K562 (cell line): ENCODE measurements at regions not wholly inside any gene's neighbourhood (a gene's known extent, or its start where the extent isn't known, plus 50 kb on each side); places are given as distances from the start of the nearest gene placed in this dataset.

Source experiments
- ATAC-seq: fragments of 200-7000 bp; cut with Tn5 transposase; 3 replicates; pipeline ENCODE4 v1.9.1; 2020; ENCODE audit warnings: moderate library complexity
- BruUV-seq: library from RNA; stranded (reverse); fragments of 400-500 nt; replicated peaks from 2 replicates; lab custom pipeline; 2021; lab: Mats Ljungman, UMichigan
- CTCF ChIA-PET: fragments of 300-600 bp; formaldehyde crosslinking; extraction: SDS; loops from one replicate; lab custom pipeline; 2021; ENCODE audit warnings: low intra/inter-chr PET ratio; lab: Yijun Ruan, JAX
- POLR2A ChIA-PET: fragments of 300-600, 350-650 bp; sonication (Branson Sonifier 250); formaldehyde crosslinking; extraction: SDS; loops from one replicate; lab custom pipeline; 2021; ENCODE audit warnings: antibody characterized with exemption, inconsistent platforms; lab: Yijun Ruan, JAX
- DNase-seq, 4 experiments: peaks; one replicate each; pipeline versions ENCODE4 v3.0.0 to v3.0.0-alpha.2; 2011 to 2018; ENCODE audit warnings: low spot score in 3 of 4, mixed read lengths in 3 of 4; ENCODE audit errors: extremely low read depth in 1 of 4
- FAIRE-seq: peaks from 2 replicates; lab custom pipeline; 2011; peaks lifted over from hg19 to GRCh38; lab: Jason Lieb, UNC
- H2AFZ ChIP-seq: 2 replicates; pipeline ENCODE4 v1.6.0; 2011; ENCODE audit warnings: low read depth, low read length, control low read depth, inconsistent platforms
- H3K27ac ChIP-seq: fragments of 200-600 bp; 3 replicates; pipeline ENCODE4 v1.8.0; 2011; ENCODE audit warnings: low read depth, mild to moderate bottlenecking, control low read depth, inconsistent platforms, low read length, moderate library complexity, mixed read lengths; ENCODE audit errors: extremely low read depth
- H3K27me3 ChIP-seq, 2 experiments: fragments of 300-600 bp in 1 of 2; 2 replicates in 1 of 2; 3 replicates in 1 of 2; pipeline versions ENCODE4 v1.6.0 to v1.8.0; 2011; ENCODE audit warnings: inconsistent platforms in 2 of 2, low read length in 2 of 2, mild to moderate bottlenecking in 1 of 2, mixed read lengths in 1 of 2, moderate library complexity in 1 of 2; ENCODE audit not compliant: control insufficient read depth in 2 of 2, insufficient read depth in 2 of 2
- H3K36me3 ChIP-seq: fragments of 300-600 bp; 3 replicates; pipeline ENCODE4 v1.8.0; 2011; ENCODE audit warnings: mild to moderate bottlenecking, low read length, inconsistent platforms; ENCODE audit not compliant: control insufficient read depth, insufficient read depth
- H3K4me1 ChIP-seq, 2 experiments: fragments of 200-600 bp in 1 of 2; replicated peaks in 1 of 2; 2 replicates in 1 of 2; 3 replicates in 1 of 2; pipeline versions ENCODE4 v1.5.1 to v1.8.0; 2011; ENCODE audit warnings: inconsistent platforms in 2 of 2, low read length in 2 of 2, mild to moderate bottlenecking in 1 of 2, mixed read lengths in 1 of 2, moderate library complexity in 1 of 2; ENCODE audit not compliant: control insufficient read depth in 2 of 2, insufficient read depth in 2 of 2
- H3K4me2 ChIP-seq: 2 replicates; pipeline ENCODE4 v1.6.1; 2011; ENCODE audit warnings: low read length, control low read depth, inconsistent platforms, mixed read lengths; ENCODE audit not compliant: insufficient read depth
- H3K4me3 ChIP-seq: fragments of 200-600 bp; sonication (generic), shearing (Covaris generic); 2 replicates; pipeline ENCODE4 v1.5.1; 2016; ENCODE audit warnings: control low read depth, inconsistent platforms
- H3K79me2 ChIP-seq: fragments of 200-600 bp; 3 replicates; pipeline ENCODE4 v1.8.0; 2011; ENCODE audit warnings: low read length, inconsistent platforms; ENCODE audit not compliant: control insufficient read depth, insufficient read depth
- H3K9ac ChIP-seq, 2 experiments: 2 replicates each; pipeline versions ENCODE4 v1.6.0 to v1.6.1; 2011; ENCODE audit warnings: low read depth in 2 of 2, low read length in 2 of 2, control low read depth in 1 of 2, inconsistent platforms in 1 of 2, mild to moderate bottlenecking in 1 of 2, mixed read lengths in 1 of 2; ENCODE audit not compliant: insufficient read depth in 1 of 2
- H3K9me1 ChIP-seq: one replicate; pipeline ENCODE4 v1.6.0; 2011; ENCODE audit warnings: inconsistent platforms, mild to moderate bottlenecking, low read length, moderate library complexity; ENCODE audit not compliant: control insufficient read depth, insufficient read depth
- H3K9me3 ChIP-seq: replicated peaks from 2 replicates; pipeline ENCODE4 v1.5.1; 2011; ENCODE audit warnings: low read depth, low read length, inconsistent platforms; ENCODE audit not compliant: control insufficient read depth, insufficient read depth
- H4K20me1 ChIP-seq: replicated peaks from 2 replicates; pipeline ENCODE4 v1.6.1; 2011; ENCODE audit warnings: low read length, inconsistent platforms, mixed read lengths; ENCODE audit not compliant: control insufficient read depth, insufficient read depth
- CHD4 ChIP-seq: fragments of 200-600 bp; sonication (generic); IDR thresholded peaks from 3 replicates; pipeline ENCODE4 v1.6.1; 2012; ENCODE audit warnings: low read depth, mild to moderate bottlenecking, mixed read lengths, low read length, inconsistent platforms; ENCODE audit not compliant: insufficient read depth, insufficient replicate concordance, poor library complexity, severe bottlenecking
- GABPB1 ChIP-seq: sonication (generic); formaldehyde crosslinking; IDR thresholded peaks from 2 replicates; pipeline ENCODE4 v1.8.0; 2022; ENCODE audit warnings: mild to moderate bottlenecking, missing genetic modification reagents
- HNRNPK ChIP-seq: fragments of 200-400 bp; formaldehyde crosslinking; IDR thresholded peaks from one replicate; pipeline ENCODE4 v1.6.1; 2018; ENCODE audit warnings: mild to moderate bottlenecking, low read depth, low read length; ENCODE audit not compliant: poor library complexity, severe bottlenecking
- MAFF ChIP-seq: IDR thresholded peaks from 2 replicates; pipeline ENCODE4 v1.6.1; 2012; ENCODE audit warnings: low read length, improper control_type of control experiment
- MTA1 ChIP-seq: fragments of 450-650 bp; IDR thresholded peaks from 2 replicates; pipeline ENCODE4 v1.6.1; 2017; ENCODE audit warnings: borderline replicate concordance
- MTA2 ChIP-seq: fragments of 450-650 bp; IDR thresholded peaks from 2 replicates; pipeline ENCODE4 v1.6.1; 2016; ENCODE audit warnings: low read depth
- MXD1 ChIP-seq: fragments of 250-450 bp; sonication (Bioruptor Pico); IDR thresholded peaks from 2 replicates; pipeline ENCODE4 v1.8.0; 2021; ENCODE audit warnings: borderline replicate concordance, mild to moderate bottlenecking, moderate library complexity; ENCODE audit not compliant: poor library complexity, severe bottlenecking
- NEUROD1 ChIP-seq: fragments of 150-350 bp; IDR thresholded peaks from 2 replicates; pipeline ENCODE4 v1.6.1; 2014; ENCODE audit warnings: borderline replicate concordance, low read length, low read depth; ENCODE audit not compliant: partially characterized antibody
- NONO ChIP-seq, 2 experiments: fragments of 200-400 bp in 1 of 2; fragments of 450-650 bp in 1 of 2; formaldehyde crosslinking in 1 of 2; IDR thresholded peaks; 2 replicates each; pipeline ENCODE4 v1.6.1; 2017; ENCODE audit warnings: low read depth in 2 of 2, mild to moderate bottlenecking in 2 of 2, moderate library complexity in 2 of 2, low read length in 1 of 2
- TGIF2 ChIP-seq: sonication (generic); formaldehyde crosslinking; IDR thresholded peaks from 2 replicates; pipeline ENCODE4 v1.8.1; 2022; ENCODE audit warnings: mild to moderate bottlenecking, missing genetic modification reagents, moderate library complexity
- WGBS: fragments of 100-300 bp; shearing (Covaris generic); methylation state at CpG from one replicate; pipeline ENCODE4 v1.1.6; 2016; ENCODE audit warnings: low coverage, mixed read lengths; ENCODE audit not compliant: insufficient coverage; ENCODE audit errors: missing lambda C conversion rate; 5-methylcytosine and 5-hydroxymethylcytosine counted together
- in situ Hi-C: fragments of 300-500 bp; cut with MboI; formaldehyde crosslinking; loops from 4 replicates; pipeline ENCODE4 v1.15.0; 2018; ENCODE audit warnings: inconsistent platforms, mixed read lengths
- intact Hi-C: fragments of 100-400 bp; cut with micrococcal nuclease; formaldehyde crosslinking; loops from 2 replicates; pipeline ENCODE4 v1.14.2; 2022
- TF ChIP-seq, protein P1 (sequence below), 2 experiments: fragments of 200-800 bp in 1 of 2; sonication (Bioruptor generic) in 1 of 2; sonication (generic) in 1 of 2; formaldehyde crosslinking in 1 of 2; IDR thresholded peaks in 1 of 2; conservative IDR thresholded peaks in 1 of 2; 2 replicates each; pipeline versions ENCODE4 v1.5.0 to v1.6.1; 2016 to 2020; ENCODE audit warnings: missing compliant biosample characterization in 1 of 2, missing genetic modification characterization in 1 of 2, missing genetic modification reagents in 1 of 2
- TF ChIP-seq, protein P2 (sequence below): sonication (generic); formaldehyde crosslinking; IDR thresholded peaks from 2 replicates; pipeline ENCODE4 v1.8.0; 2022; ENCODE audit warnings: mild to moderate bottlenecking, low read depth, missing genetic modification reagents
- TF ChIP-seq, protein P3 (sequence below): fragments of 450-650 bp; formaldehyde crosslinking; IDR thresholded peaks from 2 replicates; pipeline ENCODE4 v1.4.0; 2022; ENCODE audit warnings: missing genetic modification characterization
- TF ChIP-seq, protein P4 (sequence below): fragments of 250-450 bp; sonication (Bioruptor Pico); IDR thresholded peaks from 2 replicates; pipeline ENCODE4 v1.4.0; 2020; ENCODE audit warnings: mild to moderate bottlenecking, moderate library complexity

- no peak overlapping the region for H3K4me3 ChIP-seq
- no peak overlapping the region for H3K27ac ChIP-seq
- ATAC-seq: no peak
- in situ Hi-C loops: no loop called here
- 0% methylated on average over 2 of the region's 2 CpGs for WGBS
- H3K4me1 ChIP-seq: no peaks in the 10 kb centered on the region
- intact Hi-C loops: no loop called here
- no peaks in the 10 kb centered on the region for H4K20me1 ChIP-seq
- no peaks in the 10 kb centered on the region for H3K79me2 ChIP-seq
- no peak overlapping the region for H3K9ac ChIP-seq
- H2AFZ ChIP-seq: no peak overlapping the region
- H3K4me2 ChIP-seq: no peak overlapping the region
- H3K36me3 ChIP-seq: no peaks in the 10 kb centered on the region
- H3K9me3 ChIP-seq: no peaks in the 10 kb centered on the region
- ChIA-PET POLR2A (no interaction called here), CTCF (no interaction called here)
- DNase-seq: no peak
- no peaks in the 10 kb centered on the region for H3K9me1 ChIP-seq
- no peak for FAIRE-seq
- no peaks in the 10 kb centered on the region for H3K27me3 ChIP-seq
- BruUV-seq: no TSS peak
- TF ChIP-seq HNRNPK: no peak
- TF ChIP-seq, protein P1, sequence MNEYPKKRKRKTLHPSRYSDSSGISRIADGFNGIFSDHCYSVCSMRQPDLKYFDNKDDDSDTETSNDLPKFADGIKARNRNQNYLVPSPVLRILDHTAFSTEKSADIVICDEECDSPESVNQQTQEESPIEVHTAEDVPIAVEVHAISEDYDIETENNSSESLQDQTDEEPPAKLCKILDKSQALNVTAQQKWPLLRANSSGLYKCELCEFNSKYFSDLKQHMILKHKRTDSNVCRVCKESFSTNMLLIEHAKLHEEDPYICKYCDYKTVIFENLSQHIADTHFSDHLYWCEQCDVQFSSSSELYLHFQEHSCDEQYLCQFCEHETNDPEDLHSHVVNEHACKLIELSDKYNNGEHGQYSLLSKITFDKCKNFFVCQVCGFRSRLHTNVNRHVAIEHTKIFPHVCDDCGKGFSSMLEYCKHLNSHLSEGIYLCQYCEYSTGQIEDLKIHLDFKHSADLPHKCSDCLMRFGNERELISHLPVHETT (CRISPR knock-in tag; conservative IDR thresholded peaks at IDR 0.05 in 1 of 2, IDR thresholded peaks at IDR 0.05 in 1 of 2): no peak
- no peak for TF ChIP-seq NEUROD1
- no peak for TF ChIP-seq NONO (IDR thresholded peaks at IDR 0.05; ENCODE audit: low read depth in 2 of 2, low read length in 1 of 2)
- TF ChIP-seq, protein P2, sequence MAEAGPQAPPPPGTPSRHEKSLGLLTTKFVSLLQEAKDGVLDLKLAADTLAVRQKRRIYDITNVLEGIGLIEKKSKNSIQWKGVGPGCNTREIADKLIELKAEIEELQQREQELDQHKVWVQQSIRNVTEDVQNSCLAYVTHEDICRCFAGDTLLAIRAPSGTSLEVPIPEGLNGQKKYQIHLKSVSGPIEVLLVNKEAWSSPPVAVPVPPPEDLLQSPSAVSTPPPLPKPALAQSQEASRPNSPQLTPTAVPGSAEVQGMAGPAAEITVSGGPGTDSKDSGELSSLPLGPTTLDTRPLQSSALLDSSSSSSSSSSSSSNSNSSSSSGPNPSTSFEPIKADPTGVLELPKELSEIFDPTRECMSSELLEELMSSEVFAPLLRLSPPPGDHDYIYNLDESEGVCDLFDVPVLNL: no peak
- TF ChIP-seq MAFF: no peak
- TF ChIP-seq, protein P3, sequence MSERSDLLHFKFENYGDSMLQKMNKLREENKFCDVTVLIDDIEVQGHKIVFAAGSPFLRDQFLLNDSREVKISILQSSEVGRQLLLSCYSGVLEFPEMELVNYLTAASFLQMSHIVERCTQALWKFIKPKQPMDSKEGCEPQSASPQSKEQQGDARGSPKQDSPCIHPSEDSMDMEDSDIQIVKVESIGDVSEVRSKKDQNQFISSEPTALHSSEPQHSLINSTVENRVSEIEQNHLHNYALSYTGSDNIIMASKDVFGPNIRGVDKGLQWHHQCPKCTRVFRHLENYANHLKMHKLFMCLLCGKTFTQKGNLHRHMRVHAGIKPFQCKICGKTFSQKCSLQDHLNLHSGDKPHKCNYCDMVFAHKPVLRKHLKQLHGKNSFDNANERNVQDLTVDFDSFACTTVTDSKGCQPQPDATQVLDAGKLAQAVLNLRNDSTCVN (CRISPR knock-in tag): no peak
- no peak for TF ChIP-seq GABPB1
- no peak for TF ChIP-seq TGIF2 (CRISPR knock-in tag)
- no peak for TF ChIP-seq MXD1
- TF ChIP-seq, protein P4, sequence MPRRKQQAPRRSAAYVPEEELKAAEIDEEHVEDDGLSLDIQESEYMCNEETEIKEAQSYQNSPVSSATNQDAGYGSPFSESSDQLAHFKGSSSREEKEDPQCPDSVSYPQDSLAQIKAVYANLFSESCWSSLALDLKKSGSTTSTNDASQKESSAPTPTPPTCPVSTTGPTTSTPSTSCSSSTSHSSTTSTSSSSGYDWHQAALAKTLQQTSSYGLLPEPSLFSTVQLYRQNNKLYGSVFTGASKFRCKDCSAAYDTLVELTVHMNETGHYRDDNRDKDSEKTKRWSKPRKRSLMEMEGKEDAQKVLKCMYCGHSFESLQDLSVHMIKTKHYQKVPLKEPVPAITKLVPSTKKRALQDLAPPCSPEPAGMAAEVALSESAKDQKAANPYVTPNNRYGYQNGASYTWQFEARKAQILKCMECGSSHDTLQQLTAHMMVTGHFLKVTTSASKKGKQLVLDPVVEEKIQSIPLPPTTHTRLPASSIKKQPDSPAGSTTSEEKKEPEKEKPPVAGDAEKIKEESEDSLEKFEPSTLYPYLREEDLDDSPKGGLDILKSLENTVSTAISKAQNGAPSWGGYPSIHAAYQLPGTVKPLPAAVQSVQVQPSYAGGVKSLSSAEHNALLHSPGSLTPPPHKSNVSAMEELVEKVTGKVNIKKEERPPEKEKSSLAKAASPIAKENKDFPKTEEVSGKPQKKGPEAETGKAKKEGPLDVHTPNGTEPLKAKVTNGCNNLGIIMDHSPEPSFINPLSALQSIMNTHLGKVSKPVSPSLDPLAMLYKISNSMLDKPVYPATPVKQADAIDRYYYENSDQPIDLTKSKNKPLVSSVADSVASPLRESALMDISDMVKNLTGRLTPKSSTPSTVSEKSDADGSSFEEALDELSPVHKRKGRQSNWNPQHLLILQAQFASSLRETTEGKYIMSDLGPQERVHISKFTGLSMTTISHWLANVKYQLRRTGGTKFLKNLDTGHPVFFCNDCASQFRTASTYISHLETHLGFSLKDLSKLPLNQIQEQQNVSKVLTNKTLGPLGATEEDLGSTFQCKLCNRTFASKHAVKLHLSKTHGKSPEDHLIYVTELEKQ (CRISPR knock-in tag): no peak
- no peak for TF ChIP-seq CHD4
- no peak for TF ChIP-seq MTA1
- no peak for TF ChIP-seq MTA2
Measured at GRCh38 chr10:65796472-65796871, 1129.4 kb upstream of the LRRTM3 start.
